IMR-90 (cell line): ENCODE measurements at regions not wholly inside any gene's neighbourhood (a gene's known extent, or its start where the extent isn't known, plus 50 kb on each side); places are given as distances from the start of the nearest gene placed in this dataset.

Experiments
- CEBPB ChIP-seq: IDR thresholded peaks from 2 replicates; pipeline ENCODE4 v1.6.1; 2012; ENCODE audit warnings: low read depth, low read length, improper control_type of control experiment
- CTCF ChIP-seq: conservative IDR thresholded peaks from 2 replicates; pipeline ENCODE4 v1.5.1; 2012; ENCODE audit warnings: mild to moderate bottlenecking, low read depth, low read length, improper control_type of control experiment
- MAFK ChIP-seq: IDR thresholded peaks from 2 replicates; pipeline ENCODE4 v1.6.1; 2012; ENCODE audit warnings: low read depth, low read length, improper control_type of control experiment
- MAZ ChIP-seq: IDR thresholded peaks from 2 replicates; pipeline ENCODE4 v1.6.1; 2012; ENCODE audit warnings: low read depth, mild to moderate bottlenecking, low read length, improper control_type of control experiment, moderate library complexity, borderline replicate concordance
- MXI1 ChIP-seq: IDR thresholded peaks from 2 replicates; pipeline ENCODE4 v1.6.1; 2012; ENCODE audit warnings: low read depth, mild to moderate bottlenecking, low read length, moderate library complexity, borderline replicate concordance
- POLR2A ChIP-seq: IDR thresholded peaks from 2 replicates; pipeline ENCODE4 v1.6.1; 2012; ENCODE audit warnings: mild to moderate bottlenecking, low read depth, low read length
- RAD21 ChIP-seq: IDR thresholded peaks from 2 replicates; pipeline ENCODE4 v1.6.1; 2012; ENCODE audit warnings: low read length, improper control_type of control experiment

- TF ChIP-seq CTCF (no peak), CEBPB (no peak), MXI1 (no peak), POLR2A (no peak), MAZ (no peak), MAFK (no peak), RAD21 (no peak)
Observed at GRCh38 chr3:41102053-41102556, 97.2 kb upstream of the CTNNB1 start.
